KBM-7 (cell line): ENCODE measurements at regions not wholly inside any gene's neighbourhood (a gene's known extent, or its start where the extent isn't known, plus 50 kb on each side); places are given as distances from the start of the nearest gene placed in this dataset.

Experiments
- DNase-seq: peaks from one replicate; pipeline ENCODE4 v3.0.0-alpha.2; 2015
- in situ Hi-C: fragments of 300-500 bp; cut with MboI; formaldehyde crosslinking; loops from 2 replicates; pipeline ENCODE4 v1.14.3; 2020; ENCODE audit warnings: low sequenced_read_pairs, low pct_unique_long_range_greater_than_20kb, mixed read lengths

- no peak for DNase-seq
- in situ Hi-C loops = no loop called here
Observed at GRCh38 chr12:103175625-103176024, 218.2 kb downstream of the ASCL1 start.

GRCh38 chr12:103177639-103178255 lies 220.3 kb downstream of the ASCL1 start:
- DNase-seq = no peak
- in situ Hi-C loops = no loop called here

- no peak for DNase-seq
- in situ Hi-C loops = no loop called here
Observed at GRCh38 chr12:103178366-103179080, 221.0 kb downstream of the ASCL1 start.

GRCh38 chr12:103181366-103182152 lies 224.1 kb downstream of the ASCL1 start:
- DNase-seq = peak; percentile 11
- in situ Hi-C loops = no loop called here

GRCh38 chr12:103182299-103182698 lies 224.8 kb downstream of the ASCL1 start:
- in situ Hi-C loops = no loop called here
- DNase-seq = no peak

GRCh38 chr12:103196467-103196866 lies 239.0 kb downstream of the ASCL1 start:
- no peak for DNase-seq
- in situ Hi-C loops = no loop called here

- DNase-seq = no peak
- in situ Hi-C loops = no loop called here
Observed at GRCh38 chr12:103197725-103198388, 240.4 kb downstream of the ASCL1 start.

GRCh38 chr12:103198499-103198898 lies 241.0 kb downstream of the ASCL1 start:
- no peak for DNase-seq
- in situ Hi-C loops = no loop called here

- in situ Hi-C loops = no loop called here
- DNase-seq = no peak
Observed at GRCh38 chr12:103205906-103206305, 248.4 kb downstream of the ASCL1 start.

- in situ Hi-C loops = no loop called here
- DNase-seq = no peak
Observed at GRCh38 chr12:103207936-103208335, 250.5 kb downstream of the ASCL1 start.

GRCh38 chr12:103241184-103241583 lies 254.6 kb downstream of the C12orf42 start:
- DNase-seq = no peak
- in situ Hi-C loops = no loop called here

GRCh38 chr12:103244596-103244995 lies 251.2 kb downstream of the C12orf42 start:
- peak; percentile 24 for DNase-seq
- in situ Hi-C loops = no loop called here

- in situ Hi-C loops = no loop called here
- no peak for DNase-seq
Observed at GRCh38 chr12:103247531-103247930, 248.2 kb downstream of the C12orf42 start.

- in situ Hi-C loops = no loop called here
Observed at GRCh38 chr12:103249607-103250006, 246.2 kb downstream of the C12orf42 start.

GRCh38 chr12:103250487-103250886 lies 245.3 kb downstream of the C12orf42 start:
- no peak for DNase-seq
- in situ Hi-C loops = no loop called here

More at GRCh38 chr12:103249607-103250006, 246.2 kb downstream of the C12orf42 start:
- no peak for DNase-seq
